PC-9 (cell line): ENCODE measurements at regions not wholly inside any gene's neighbourhood (a gene's known extent, or its start where the extent isn't known, plus 50 kb on each side); places are given as distances from the start of the nearest gene placed in this dataset.
A peak's percentile ranks its signal among the peaks of the same experiment; 100 is the strongest.

ENCODE experiments used
- BruUV-seq: library from RNA; stranded (reverse); fragments of 400-500 nt; replicated peaks from 2 replicates; lab custom pipeline; 2021; lab: Mats Ljungman, UMichigan
- CTCF ChIA-PET: fragments of 300-600 bp; sonication (Branson Sonifier 250); formaldehyde crosslinking; loops from one replicate; lab custom pipeline; 2022; ENCODE audit warnings: antibody characterized with exemption; lab: Charles Lee
- POLR2A ChIA-PET: fragments of 300-600 bp; sonication (Branson Sonifier 250); formaldehyde crosslinking; loops from one replicate; lab custom pipeline; 2022; ENCODE audit warnings: antibody characterized with exemption; ENCODE audit not compliant: unreplicated experiment; lab: Charles Lee
- DNase-seq, 2 experiments: peaks; one replicate each; pipeline versions ENCODE4 v3.0.0 to v3.0.0-alpha.2; 2015 to 2022; ENCODE audit warnings: mixed read lengths in 1 of 2
- H2AFZ ChIP-seq: fragments of 200-600 bp; sonication (generic); 2 replicates; pipeline ENCODE4 v1.8.1; 2017; ENCODE audit warnings: antibody characterized with exemption
- H3F3A ChIP-seq: fragments of 200-600 bp; sonication (generic); 2 replicates; pipeline ENCODE4 v1.8.1; 2017; ENCODE audit warnings: antibody characterized with exemption, mild to moderate bottlenecking, low read depth; ENCODE audit not compliant: insufficient read depth
- H3K27ac ChIP-seq: fragments of 200-600 bp; sonication (generic); 2 replicates; pipeline ENCODE4 v1.6.1; 2016; ENCODE audit warnings: mixed run types
- H3K27me3 ChIP-seq: fragments of 200-600 bp; sonication (generic); 2 replicates; pipeline ENCODE4 v1.6.1; 2016; ENCODE audit warnings: low read depth, mixed run types; ENCODE audit not compliant: insufficient read depth
- H3K36me3 ChIP-seq: fragments of 200-600 bp; sonication (generic); 2 replicates; pipeline ENCODE4 v1.6.1; 2016; ENCODE audit warnings: low read depth, mixed run types
- H3K4me1 ChIP-seq: fragments of 200-600 bp; sonication (generic); replicated peaks from 2 replicates; pipeline ENCODE4 v1.6.1; 2016; ENCODE audit warnings: mixed run types; ENCODE audit not compliant: insufficient read depth
- H3K4me2 ChIP-seq: fragments of 200-600 bp; sonication (generic); 2 replicates; pipeline ENCODE4 v1.6.1; 2017; ENCODE audit warnings: mixed run types
- H3K4me3 ChIP-seq: fragments of 200-600 bp; sonication (generic); 2 replicates; pipeline ENCODE4 v1.6.1; 2016; ENCODE audit warnings: mixed run types
- H3K79me2 ChIP-seq: fragments of 200-600 bp; sonication (generic); 2 replicates; pipeline ENCODE4 v1.6.1; 2017; ENCODE audit warnings: low read depth, mixed run types
- H3K9me2 ChIP-seq: fragments of 200-600 bp; sonication (generic); 2 replicates; pipeline ENCODE4 v1.8.1; 2017; ENCODE audit warnings: mild to moderate bottlenecking; ENCODE audit not compliant: insufficient read depth
- H3K9me3 ChIP-seq: fragments of 200-600 bp; sonication (generic); 2 replicates; pipeline ENCODE4 v1.8.1; 2016; ENCODE audit warnings: low read depth; ENCODE audit not compliant: insufficient read depth
- H4K20me1 ChIP-seq: fragments of 200-600 bp; sonication (generic); 2 replicates; pipeline ENCODE4 v1.8.1; 2017; ENCODE audit not compliant: insufficient read depth
- EZH2 ChIP-seq: fragments of 200-600 bp; sonication (generic); IDR thresholded peaks from 2 replicates; pipeline ENCODE4 v1.8.0; 2017; ENCODE audit warnings: antibody characterized with exemption, low read depth
- intact Hi-C: fragments of 100-400 bp; cut with micrococcal nuclease; formaldehyde crosslinking; loops from one replicate; pipeline ENCODE4 v1.10.0; 2022; ENCODE audit not compliant: unreplicated experiment
- TF ChIP-seq, protein P1 (sequence below): fragments of 200-600 bp; sonication (generic); conservative IDR thresholded peaks from 2 replicates; pipeline ENCODE4 v1.6.1; 2017; ENCODE audit warnings: mixed run types, antibody characterized with exemption, mild to moderate bottlenecking, moderate library complexity

DNA sequence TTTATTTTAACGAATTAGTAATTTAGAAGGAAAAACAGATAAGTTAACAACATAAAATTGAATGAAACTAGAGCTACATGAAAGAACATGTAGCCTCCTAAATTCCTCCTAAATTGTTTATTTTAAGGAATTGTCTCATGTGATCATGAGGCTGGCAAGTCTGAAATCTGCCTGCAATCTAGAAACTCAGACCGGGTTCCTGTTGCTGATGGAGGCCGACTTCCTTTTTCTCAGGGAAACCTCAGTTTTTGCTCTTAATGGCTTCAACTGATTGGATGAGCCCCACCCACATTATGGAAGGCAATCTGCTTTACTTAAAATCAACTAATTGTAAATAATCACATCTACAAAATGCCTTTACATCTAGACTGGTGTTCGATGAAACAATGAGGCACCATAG lies 205.0 kb upstream of the ADRA1D start:
- intact Hi-C loops, result no loop called here
- Histone ChIP-seq H4K20me1 (no peaks in the 10 kb centered on the region), H2AFZ (no peak overlapping the region), H3K4me2 (0 out of 2 replicates have a peak overlapping the region, but pooled peaks have one; percentile 2), H3K9me2 (no peaks in the 10 kb centered on the region; the same call in 1 of the 2 replicates), H3K4me1 (peaks cover 52% of the 10 kb centered on the region), H3K4me3 (no peak overlapping the region), H3K27ac (peak overlapping the region; percentile 51; the same call in 1 of the 2 replicates), H3K27me3 (no peaks in the 10 kb centered on the region), H3F3A (peaks cover 44% of the 10 kb centered on the region), H3K36me3 (no peaks in the 10 kb centered on the region), H3K79me2 (no peaks in the 10 kb centered on the region), H3K9me3 (peaks cover 4% of the 10 kb centered on the region; the same call in 1 of the 2 replicates)
- no peak for TF ChIP-seq EZH2
- TF ChIP-seq, protein P1, sequence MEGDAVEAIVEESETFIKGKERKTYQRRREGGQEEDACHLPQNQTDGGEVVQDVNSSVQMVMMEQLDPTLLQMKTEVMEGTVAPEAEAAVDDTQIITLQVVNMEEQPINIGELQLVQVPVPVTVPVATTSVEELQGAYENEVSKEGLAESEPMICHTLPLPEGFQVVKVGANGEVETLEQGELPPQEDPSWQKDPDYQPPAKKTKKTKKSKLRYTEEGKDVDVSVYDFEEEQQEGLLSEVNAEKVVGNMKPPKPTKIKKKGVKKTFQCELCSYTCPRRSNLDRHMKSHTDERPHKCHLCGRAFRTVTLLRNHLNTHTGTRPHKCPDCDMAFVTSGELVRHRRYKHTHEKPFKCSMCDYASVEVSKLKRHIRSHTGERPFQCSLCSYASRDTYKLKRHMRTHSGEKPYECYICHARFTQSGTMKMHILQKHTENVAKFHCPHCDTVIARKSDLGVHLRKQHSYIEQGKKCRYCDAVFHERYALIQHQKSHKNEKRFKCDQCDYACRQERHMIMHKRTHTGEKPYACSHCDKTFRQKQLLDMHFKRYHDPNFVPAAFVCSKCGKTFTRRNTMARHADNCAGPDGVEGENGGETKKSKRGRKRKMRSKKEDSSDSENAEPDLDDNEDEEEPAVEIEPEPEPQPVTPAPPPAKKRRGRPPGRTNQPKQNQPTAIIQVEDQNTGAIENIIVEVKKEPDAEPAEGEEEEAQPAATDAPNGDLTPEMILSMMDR, result no peak
- BruUV-seq, result no TSS peak
- DNase-seq, result no peak
- POLR2A ChIA-PET, result no interaction called here
- CTCF ChIA-PET, result no interaction called here

DNA sequence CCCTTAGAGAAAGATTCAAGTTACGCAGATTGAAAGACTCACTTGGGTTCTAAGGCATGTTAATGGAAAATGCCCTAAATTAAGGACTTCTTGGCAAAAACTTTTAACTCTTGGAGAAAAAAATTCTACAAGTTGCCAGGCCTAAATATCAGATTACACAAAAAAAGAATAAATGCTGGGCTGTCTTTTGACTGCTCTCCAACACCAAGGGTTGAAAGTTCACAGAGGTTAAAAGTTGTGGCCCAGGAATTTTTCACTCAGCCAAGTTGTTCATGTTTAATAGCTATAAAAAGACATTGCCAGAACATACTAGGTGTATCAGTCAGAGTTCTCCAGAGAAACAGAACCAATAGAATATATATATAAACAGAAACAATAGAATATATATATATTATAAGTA lies 204.3 kb upstream of the ADRA1D start:
- TF ChIP-seq, protein P1, result no peak
- no peak for TF ChIP-seq EZH2
- ChIA-PET CTCF (no interaction called here), POLR2A (no interaction called here)
- no peak overlapping the region for H3K4me3 ChIP-seq
- H3K79me2 ChIP-seq, result no peaks in the 10 kb centered on the region
- H3K27ac ChIP-seq, result no peak overlapping the region
- no TSS peak for BruUV-seq
- H3K36me3 ChIP-seq, result no peaks in the 10 kb centered on the region
- intact Hi-C loops, result no loop called here
- H3K4me1 ChIP-seq, result peaks cover 44% of the 10 kb centered on the region
- no peak overlapping the region for H2AFZ ChIP-seq
- no peak overlapping the region for H3K4me2 ChIP-seq
- H3K9me3 ChIP-seq, result peaks cover 4% of the 10 kb centered on the region; the same call in 1 of the 2 replicates
- H3K27me3 ChIP-seq, result no peaks in the 10 kb centered on the region
- no peaks in the 10 kb centered on the region; the same call in 1 of the 2 replicates for H3K9me2 ChIP-seq
- no peak for DNase-seq
- no peaks in the 10 kb centered on the region for H4K20me1 ChIP-seq
- H3F3A ChIP-seq, result peaks cover 36% of the 10 kb centered on the region

DNA sequence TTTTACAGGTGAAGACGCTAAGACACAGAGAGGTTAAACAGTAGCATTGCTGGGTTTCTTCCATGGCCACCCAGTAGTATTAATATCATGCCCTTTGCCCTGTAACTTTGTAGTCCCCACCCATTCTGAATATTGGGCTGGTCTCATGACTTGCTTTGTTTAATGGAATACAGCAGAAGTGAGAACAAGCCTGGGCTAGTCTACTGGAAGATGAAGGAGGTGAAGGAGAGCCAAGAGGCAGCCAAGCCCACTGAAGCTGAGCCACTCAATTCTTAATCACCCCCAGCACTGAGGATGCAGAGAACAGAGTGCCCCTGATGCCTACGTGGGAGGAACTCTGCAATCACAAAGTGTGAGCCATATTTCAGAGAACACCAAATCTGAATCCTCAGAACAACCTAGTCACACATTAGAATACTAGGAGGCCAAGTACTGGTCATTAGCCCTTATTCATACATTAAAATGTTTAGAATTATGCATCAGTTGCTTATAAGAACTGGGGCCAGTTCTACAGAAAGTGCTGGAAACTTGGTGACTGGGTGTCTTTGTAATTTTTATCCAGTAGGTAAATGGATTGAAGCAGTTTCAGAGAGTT lies 202.5 kb upstream of the ADRA1D start:
- DNase-seq, result no peak
- POLR2A ChIA-PET, result no interaction called here
- peaks cover 19% of the 10 kb centered on the region; the same call in 1 of the 2 replicates for H3F3A ChIP-seq
- TF ChIP-seq, protein P1, result no peak
- no peak for TF ChIP-seq EZH2
- peaks cover 4% of the 10 kb centered on the region; the same call in 1 of the 2 replicates for H3K9me3 ChIP-seq
- H3K27me3 ChIP-seq, result no peaks in the 10 kb centered on the region
- H3K27ac ChIP-seq, result no peak overlapping the region
- H3K4me3 ChIP-seq, result no peak overlapping the region
- CTCF ChIA-PET, result no interaction called here
- no peak overlapping the region; the same call in 1 of the 2 replicates for H2AFZ ChIP-seq
- H4K20me1 ChIP-seq, result no peaks in the 10 kb centered on the region
- H3K36me3 ChIP-seq, result 0 out of 2 replicates have a peak, but pooled peaks cover 3% of the 10 kb centered on the region
- H3K4me2 ChIP-seq, result no peak overlapping the region
- no peaks in the 10 kb centered on the region; the same call in 1 of the 2 replicates for H3K9me2 ChIP-seq
- BruUV-seq, result no TSS peak
- no peaks in the 10 kb centered on the region for H3K79me2 ChIP-seq
- peaks cover 27% of the 10 kb centered on the region for H3K4me1 ChIP-seq
- intact Hi-C loops, result no loop called here
